ENCODE measurements at regions not wholly inside any gene's neighbourhood (a gene's known extent, or its start where the extent isn't known, plus 50 kb on each side); places are given as distances from the start of the nearest gene placed in this dataset.

- FAIRE-seq (no peak), DNase-seq (ENCODE audit: insufficient read length, low spot score) (no peak)
- no peak for TF ChIP-seq SPI1 (IDR thresholded peaks at IDR 0.05; ENCODE audit: low read depth, low read length)
- TF ChIP-seq POLR2A (IDR thresholded peaks at IDR 0.05; ENCODE audit: low read depth, low read length), result no peak
- TF ChIP-seq POU2F2 (IDR thresholded peaks at IDR 0.05; ENCODE audit: low read depth, low read length), result no peak
- TF ChIP-seq TAF1 (IDR thresholded peaks at IDR 0.05; ENCODE audit: low read depth, low read length), result no peak
- TF ChIP-seq PAX5 (IDR thresholded peaks at IDR 0.05; ENCODE audit: insufficient read depth, low read length, severe bottlenecking), result no peak
- no peak for TF ChIP-seq POLR2AphosphoS5 (IDR thresholded peaks at IDR 0.05; ENCODE audit: low read depth, low read length)
Measured at GRCh38 chr10:128304271-128304670, 178.0 kb upstream of the MKI67 start.

DNA sequence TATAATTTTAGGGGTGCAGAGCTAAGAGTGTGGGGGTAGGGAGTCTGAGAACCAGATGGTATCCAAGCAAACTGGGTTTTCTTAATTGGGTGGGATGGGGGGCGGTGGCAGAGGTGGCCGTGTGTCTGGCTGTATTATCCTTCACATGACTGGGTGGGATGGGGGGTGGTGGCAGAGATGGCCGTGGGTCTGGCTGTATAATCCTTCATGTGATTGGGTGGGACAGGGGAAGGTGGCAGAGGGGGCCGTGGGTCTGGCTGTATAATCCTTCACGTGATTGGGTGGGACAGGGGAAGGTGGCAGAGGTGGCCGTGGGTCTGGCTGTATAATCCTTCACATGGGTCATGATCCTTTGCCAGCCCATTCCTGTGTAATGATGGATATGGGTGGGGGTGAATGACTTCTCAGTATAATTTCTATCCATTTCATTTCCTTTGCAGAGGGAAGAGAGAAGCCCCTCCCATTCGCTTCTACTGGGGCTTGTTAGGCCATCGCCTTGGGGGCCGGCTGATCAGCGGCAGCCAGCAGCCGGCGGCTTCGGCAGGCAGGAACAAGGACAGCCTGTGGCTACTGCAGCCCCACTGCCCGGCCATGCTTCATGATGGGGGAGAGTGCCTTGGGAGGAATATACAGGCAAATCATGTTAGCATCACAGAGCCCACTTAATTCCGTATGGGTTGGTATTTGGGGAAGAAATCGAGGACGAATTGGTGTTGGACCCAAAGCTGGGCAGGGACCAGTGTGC lies 179.6 kb upstream of the MKI67 start:
- DNase-seq (ENCODE audit: insufficient read length, low spot score) (no peak), FAIRE-seq (no peak)
- TF ChIP-seq SPI1 (IDR thresholded peaks at IDR 0.05; ENCODE audit: low read depth, low read length) (no peak), TAF1 (IDR thresholded peaks at IDR 0.05; ENCODE audit: low read depth, low read length) (no peak), POU2F2 (IDR thresholded peaks at IDR 0.05; ENCODE audit: low read depth, low read length) (no peak), PAX5 (IDR thresholded peaks at IDR 0.05; ENCODE audit: insufficient read depth, low read length, severe bottlenecking) (no peak), POLR2A (IDR thresholded peaks at IDR 0.05; ENCODE audit: low read depth, low read length) (no peak), POLR2AphosphoS5 (IDR thresholded peaks at IDR 0.05; ENCODE audit: low read depth, low read length) (no peak)

DNA sequence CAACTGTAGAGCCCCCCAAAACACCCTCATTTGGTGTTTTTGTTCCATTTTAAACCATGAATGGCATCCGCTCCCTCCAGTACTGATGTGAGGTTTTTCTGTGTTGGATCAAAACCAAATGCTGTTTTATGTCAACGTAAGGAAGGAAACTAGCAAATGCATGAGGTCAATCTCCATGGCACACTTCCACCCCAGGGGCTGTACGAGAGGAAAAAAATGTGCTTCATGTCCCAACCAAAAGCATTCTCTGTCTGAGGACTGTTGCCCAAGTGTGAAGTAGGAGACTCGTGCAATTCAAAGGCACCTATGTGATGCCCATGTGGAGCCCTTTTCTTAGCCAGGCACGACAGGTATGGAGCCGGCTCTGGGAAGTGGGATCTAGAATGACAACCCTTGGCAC lies 180.3 kb upstream of the MKI67 start:
- no peak for DNase-seq (ENCODE audit: insufficient read length, low spot score)
- no peak for FAIRE-seq
- TF ChIP-seq POLR2A (IDR thresholded peaks at IDR 0.05; ENCODE audit: low read depth, low read length) (no peak), POLR2AphosphoS5 (IDR thresholded peaks at IDR 0.05; ENCODE audit: low read depth, low read length) (no peak), POU2F2 (IDR thresholded peaks at IDR 0.05; ENCODE audit: low read depth, low read length) (no peak), SPI1 (IDR thresholded peaks at IDR 0.05; ENCODE audit: low read depth, low read length) (no peak), PAX5 (IDR thresholded peaks at IDR 0.05; ENCODE audit: insufficient read depth, low read length, severe bottlenecking) (no peak), TAF1 (IDR thresholded peaks at IDR 0.05; ENCODE audit: low read depth, low read length) (no peak)

- TF ChIP-seq POU2F2 (IDR thresholded peaks at IDR 0.05; ENCODE audit: low read depth, low read length) (no peak), PAX5 (IDR thresholded peaks at IDR 0.05; ENCODE audit: insufficient read depth, low read length, severe bottlenecking) (no peak), TAF1 (IDR thresholded peaks at IDR 0.05; ENCODE audit: low read depth, low read length) (no peak)
- DNase-seq (ENCODE audit: insufficient read length, low spot score) (no peak), FAIRE-seq (no peak)
Measured at GRCh38 chr10:128306966-128307365, 180.7 kb upstream of the MKI67 start.

DNA sequence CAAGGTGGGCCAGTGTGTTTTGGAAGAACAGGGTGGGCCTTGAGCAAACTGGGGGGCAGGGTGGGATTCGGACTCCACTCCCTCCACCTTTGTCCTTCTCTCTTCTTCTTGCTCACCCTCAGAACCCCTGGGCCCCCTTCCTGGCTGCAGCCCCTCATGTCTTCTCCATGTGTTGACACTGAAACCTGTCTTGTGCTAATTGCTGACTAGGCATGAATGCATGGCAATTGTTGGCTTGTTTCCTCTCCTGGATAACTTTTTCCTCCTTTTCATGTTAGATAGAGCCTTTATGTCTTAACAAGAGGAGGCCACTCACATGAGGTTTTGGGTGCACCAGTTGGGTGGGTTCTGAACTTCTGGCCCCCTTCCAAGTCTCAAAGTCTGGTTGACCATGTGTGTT lies 181.6 kb upstream of the MKI67 start:
- TF ChIP-seq POU2F2 (IDR thresholded peaks at IDR 0.05; ENCODE audit: low read depth, low read length), result no peak
- TF ChIP-seq PAX5 (IDR thresholded peaks at IDR 0.05; ENCODE audit: insufficient read depth, low read length, severe bottlenecking), result no peak
- no peak for TF ChIP-seq POLR2AphosphoS5 (IDR thresholded peaks at IDR 0.05; ENCODE audit: low read depth, low read length)
- no peak for TF ChIP-seq SPI1 (IDR thresholded peaks at IDR 0.05; ENCODE audit: low read depth, low read length)
- TF ChIP-seq TAF1 (IDR thresholded peaks at IDR 0.05; ENCODE audit: low read depth, low read length), result no peak
- TF ChIP-seq POLR2A (IDR thresholded peaks at IDR 0.05; ENCODE audit: low read depth, low read length), result no peak
- DNase-seq (ENCODE audit: insufficient read length, low spot score) (no peak), FAIRE-seq (no peak)

GRCh38 chr10:128310971-128311658 lies 184.9 kb upstream of the MKI67 start:
- TF ChIP-seq POLR2AphosphoS5 (IDR thresholded peaks at IDR 0.05; ENCODE audit: low read depth, low read length) (no peak), POU2F2 (IDR thresholded peaks at IDR 0.05; ENCODE audit: low read depth, low read length) (no peak), SPI1 (IDR thresholded peaks at IDR 0.05; ENCODE audit: low read depth, low read length) (no peak), POLR2A (IDR thresholded peaks at IDR 0.05; ENCODE audit: low read depth, low read length) (no peak), TAF1 (IDR thresholded peaks at IDR 0.05; ENCODE audit: low read depth, low read length) (no peak), PAX5 (IDR thresholded peaks at IDR 0.05; ENCODE audit: insufficient read depth, low read length, severe bottlenecking) (no peak)
- FAIRE-seq (no peak), DNase-seq (ENCODE audit: insufficient read length, low spot score) (no peak)

- FAIRE-seq (no peak), DNase-seq (ENCODE audit: insufficient read length, low spot score) (no peak)
- TF ChIP-seq SPI1 (IDR thresholded peaks at IDR 0.05; ENCODE audit: low read depth, low read length), result no peak
- no peak for TF ChIP-seq TAF1 (IDR thresholded peaks at IDR 0.05; ENCODE audit: low read depth, low read length)
- no peak for TF ChIP-seq POLR2A (IDR thresholded peaks at IDR 0.05; ENCODE audit: low read depth, low read length)
- TF ChIP-seq POU2F2 (IDR thresholded peaks at IDR 0.05; ENCODE audit: low read depth, low read length), result no peak
- no peak for TF ChIP-seq PAX5 (IDR thresholded peaks at IDR 0.05; ENCODE audit: insufficient read depth, low read length, severe bottlenecking)
- no peak for TF ChIP-seq POLR2AphosphoS5 (IDR thresholded peaks at IDR 0.05; ENCODE audit: low read depth, low read length)
Measured at GRCh38 chr10:128312250-128312649, 186.0 kb upstream of the MKI67 start.

DNA sequence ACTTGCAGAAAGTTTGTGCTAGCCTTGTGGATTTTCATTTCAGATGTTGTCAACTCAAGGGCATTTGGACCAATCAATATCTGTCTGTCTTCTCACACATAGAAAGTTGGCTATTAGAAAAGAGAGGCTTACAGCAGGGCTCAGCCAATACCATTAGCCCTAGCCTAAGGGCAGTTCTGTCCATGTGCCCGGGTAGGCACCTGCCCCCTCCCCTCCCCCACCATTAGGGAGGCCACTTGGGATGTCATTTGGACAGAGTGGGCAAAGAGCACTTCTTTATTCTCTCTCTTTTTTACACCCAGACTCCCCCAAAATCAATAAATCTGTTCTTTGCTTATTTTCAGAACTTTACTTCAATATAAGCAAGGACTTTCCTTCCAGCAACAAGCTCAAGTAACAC lies 188.5 kb upstream of the MKI67 start:
- no peak for DNase-seq (ENCODE audit: insufficient read length, low spot score)
- TF ChIP-seq POU2F2 (IDR thresholded peaks at IDR 0.05; ENCODE audit: low read depth, low read length) (no peak), TAF1 (IDR thresholded peaks at IDR 0.05; ENCODE audit: low read depth, low read length) (no peak), POLR2A (IDR thresholded peaks at IDR 0.05; ENCODE audit: low read depth, low read length) (no peak), POLR2AphosphoS5 (IDR thresholded peaks at IDR 0.05; ENCODE audit: low read depth, low read length) (no peak), PAX5 (IDR thresholded peaks at IDR 0.05; ENCODE audit: insufficient read depth, low read length, severe bottlenecking) (no peak), SPI1 (IDR thresholded peaks at IDR 0.05; ENCODE audit: low read depth, low read length) (no peak)
- no peak for FAIRE-seq

GRCh38 chr10:128316121-128316726 lies 190.0 kb upstream of the MKI67 start:
- TF ChIP-seq POLR2A (IDR thresholded peaks at IDR 0.05; ENCODE audit: low read depth, low read length) (no peak), POU2F2 (IDR thresholded peaks at IDR 0.05; ENCODE audit: low read depth, low read length) (no peak), TAF1 (IDR thresholded peaks at IDR 0.05; ENCODE audit: low read depth, low read length) (no peak), POLR2AphosphoS5 (IDR thresholded peaks at IDR 0.05; ENCODE audit: low read depth, low read length) (no peak), PAX5 (IDR thresholded peaks at IDR 0.05; ENCODE audit: insufficient read depth, low read length, severe bottlenecking) (no peak)
- DNase-seq (ENCODE audit: insufficient read length, low spot score) (no peak), FAIRE-seq (no peak)

Data from GM12891 (cell line).